Adrenal gland (tissue), 9 donors: ENCODE measurements at regions not wholly inside any gene's neighbourhood (a gene's known extent, or its start where the extent isn't known, plus 50 kb on each side); places are given as distances from the start of the nearest gene placed in this dataset.

Source experiments
- DNase-seq, 7 donors: peaks; one replicate each; pipeline ENCODE4 v3.0.0-alpha.2; 2019 to 2020
- H3K27ac ChIP-seq, 5 donors: fragments of 200-600 bp; sonication (generic) in 4 of 5; 1 replicate in 3 of 5; 2 replicates in 2 of 5; pipeline versions ENCODE4 v1.5.1 to v1.8.0; 2016 to 2020; ENCODE audit warnings: mild to moderate bottlenecking in 1 of 5
- H3K27me3 ChIP-seq: fragments of 200-600 bp; 2 replicates; pipeline ENCODE4 v1.8.0; 2021
- H3K36me3 ChIP-seq, 2 donors: fragments of 200-600 bp; replicated peaks in 1 of 2; 1 replicate in 1 of 2; 2 replicates in 1 of 2; pipeline versions ENCODE4 v1.5.1 to v1.8.0; 2018 to 2022
- H3K4me1 ChIP-seq, 2 donors: fragments of 200-600 bp; replicated peaks in 1 of 2; 1 replicate in 1 of 2; 2 replicates in 1 of 2; pipeline versions ENCODE4 v1.5.1 to v1.8.0; 2018 to 2021
- H3K4me3 ChIP-seq, 4 donors: fragments of 200-600 bp; sonication (generic) in 3 of 4; one replicate each; pipeline ENCODE4 v1.5.1; 2016 to 2018
- H3K9me3 ChIP-seq, 3 donors: fragments of 200-600 bp; sonication (generic) in 1 of 3; replicated peaks in 1 of 3; 1 replicate in 2 of 3; 2 replicates in 1 of 3; pipeline versions ENCODE4 v1.5.1 to v1.8.0; 2016 to 2021
- CTCF ChIP-seq, 6 experiments: fragments of 450-650 bp in 4 of 6; fragments of 200-600 bp in 2 of 6; sonication (generic) in 1 of 6; IDR thresholded peaks; 1 replicate in 5 of 6; 2 replicates in 1 of 6; pipeline versions ENCODE4 v1.5.1 to v1.8.0; 2016 to 2021; ENCODE audit warnings: antibody characterized with exemption in 6 of 6, mild to moderate bottlenecking in 2 of 6, moderate library complexity in 1 of 6
- POLR2A ChIP-seq, 2 donors: fragments of 450-650 bp; IDR thresholded peaks; one replicate each; pipeline ENCODE4 v1.6.1; 2017; ENCODE audit warnings: antibody characterized with exemption in 2 of 2, mild to moderate bottlenecking in 2 of 2, moderate library complexity in 1 of 2
- WGBS, 4 donors: extraction: QIAGEN DNeasy Blood & Tissue Kit in 2 of 4; methylation state at CpG; one replicate each; pipeline versions ENCODE4 v1.1.5 to v1.1.7; 2013 to 2017; 5-methylcytosine and 5-hydroxymethylcytosine counted together
- intact Hi-C, 2 donors: fragments of 100-400 bp; cut with DNase I; formaldehyde crosslinking; loops; one replicate each; pipeline versions ENCODE4 v1.14.1 to v1.15.0; 2022 to 2023
- donor health status: healthy with polysubstance abuse.
- donor health status: Bipolar disorder and iron deficiency.
- donor health status: DM: yes; HTN: yes; CAD: no.
- donor health status: DM: no; HTN: no; CAD: no.
- donor health status: DM: no; HTN: no; CAD: no.

- TF ChIP-seq POLR2A (IDR thresholded peaks at IDR 0.05), result no peak
- TF ChIP-seq CTCF (IDR thresholded peaks at IDR 0.05), result no peak
- DNase-seq, result no peak
- Histone ChIP-seq H3K4me1 (no peaks in the 10 kb centered on the region), H3K27me3 (no peaks in the 10 kb centered on the region), H3K4me3 (no peak overlapping the region), H3K27ac (no peak overlapping the region), H3K36me3 (no peaks in the 10 kb centered on the region), H3K9me3 (no peaks in the 10 kb centered on the region)
- intact Hi-C loops, result no loop called here
- 55 to 69% (median 60%) methylated on average over 2 of the region's 2 CpGs for whole genome bisulfite sequencing, 4 donors
Observed at GRCh38 chr2:76429374-76429773, 718.7 kb upstream of the GCFC2 start.

- H3K27me3 ChIP-seq, result no peaks in the 10 kb centered on the region
- no peaks in the 10 kb centered on the region for H3K9me3 ChIP-seq
- H3K27ac ChIP-seq, result no peak overlapping the region
- intact Hi-C loops, result no loop called here
- no peak for TF ChIP-seq POLR2A (IDR thresholded peaks at IDR 0.05)
- no peak for TF ChIP-seq CTCF (IDR thresholded peaks at IDR 0.05)
- no peak for DNase-seq
- no peak overlapping the region for H3K4me3 ChIP-seq
- no peaks in the 10 kb centered on the region for H3K4me1 ChIP-seq
- H3K36me3 ChIP-seq, result no peaks in the 10 kb centered on the region
Observed at GRCh38 chr2:76427452-76427851, 716.7 kb upstream of the GCFC2 start.

- no peaks in the 10 kb centered on the region for H3K36me3 ChIP-seq
- TF ChIP-seq CTCF (IDR thresholded peaks at IDR 0.05) (no peak), POLR2A (IDR thresholded peaks at IDR 0.05) (no peak)
- H3K27me3 ChIP-seq, result no peaks in the 10 kb centered on the region
- H3K4me3 ChIP-seq, result no peak overlapping the region
- no peak overlapping the region for H3K27ac ChIP-seq
- DNase-seq, result no peak
- intact Hi-C loops, result no loop called here
- no peaks in the 10 kb centered on the region for H3K9me3 ChIP-seq
- no peaks in the 10 kb centered on the region for H3K4me1 ChIP-seq
- WGBS, 4 donors, result 75 to 87% (median 80%) methylated on average over 7 of the region's 7 CpGs
Observed at GRCh38 chr2:76415821-76416220, 705.1 kb upstream of the GCFC2 start.

- TF ChIP-seq CTCF (IDR thresholded peaks at IDR 0.05), result no peak
- no peak for TF ChIP-seq POLR2A (IDR thresholded peaks at IDR 0.05)
- intact Hi-C loops, result no loop called here
- Histone ChIP-seq H3K9me3 (no peaks in the 10 kb centered on the region), H3K4me3 (no peak overlapping the region), H3K36me3 (no peaks in the 10 kb centered on the region), H3K4me1 (no peaks in the 10 kb centered on the region), H3K27me3 (no peaks in the 10 kb centered on the region), H3K27ac (no peak overlapping the region)
- DNase-seq, result no peak
Observed at GRCh38 chr2:76413436-76413835, 702.7 kb upstream of the GCFC2 start.
